HepG2 (cell line): ENCODE measurements at regions not wholly inside any gene's neighbourhood (a gene's known extent, or its start where the extent isn't known, plus 50 kb on each side); places are given as distances from the start of the nearest gene placed in this dataset.

Source experiments
- AGO2 ChIP-seq: fragments of 200-400 bp; formaldehyde crosslinking; optimal IDR thresholded peaks from 2 replicates; pipeline ENCODE3; 2017; ENCODE audit warnings: mild to moderate bottlenecking, low read depth, low read length, moderate library complexity
- BCL6 ChIP-seq: IDR thresholded peaks from 2 replicates; pipeline ENCODE4 v1.6.1; 2016; ENCODE audit warnings: missing genetic modification reagents, missing compliant biosample characterization
- CHD4 ChIP-seq: fragments of 200-600 bp; sonication (generic); IDR thresholded peaks from 2 replicates; pipeline ENCODE4 v1.7.0; 2017; ENCODE audit warnings: mild to moderate bottlenecking, low read length, borderline replicate concordance
- DPF2 ChIP-seq: sonication (generic); formaldehyde crosslinking; IDR thresholded peaks from 2 replicates; pipeline ENCODE4 v1.4.0; 2020; ENCODE audit warnings: mild to moderate bottlenecking, low read depth, missing genetic modification reagents, borderline replicate concordance
- ESRRA ChIP-seq: sonication (generic); formaldehyde crosslinking; IDR thresholded peaks from 2 replicates; pipeline ENCODE4 v1.5.1; 2020; ENCODE audit warnings: mild to moderate bottlenecking, low read depth, missing genetic modification reagents
- FOXP4 ChIP-seq: sonication (generic); formaldehyde crosslinking; IDR thresholded peaks from 2 replicates; pipeline ENCODE4 v1.4.0; 2020; ENCODE audit warnings: missing genetic modification reagents
- HNRNPLL ChIP-seq: fragments of 200-400 bp; formaldehyde crosslinking; IDR thresholded peaks from 2 replicates; pipeline ENCODE4 v1.6.1; 2017; ENCODE audit warnings: mild to moderate bottlenecking, low read depth, low read length; ENCODE audit not compliant: poor library complexity, severe bottlenecking
- KDM1A ChIP-seq: IDR thresholded peaks from 2 replicates; pipeline ENCODE4 v1.6.1; 2016; ENCODE audit warnings: missing compliant biosample characterization
- KLF13 ChIP-seq: sonication (generic); formaldehyde crosslinking; IDR thresholded peaks from 2 replicates; pipeline ENCODE4 v1.4.0; 2020; ENCODE audit warnings: mild to moderate bottlenecking, missing genetic modification reagents
- NFYB ChIP-seq: sonication (generic); formaldehyde crosslinking; IDR thresholded peaks from 2 replicates; pipeline ENCODE4 v1.4.0; 2020; ENCODE audit warnings: missing genetic modification reagents
- RBFOX2 ChIP-seq: fragments of 200-400 bp; formaldehyde crosslinking; IDR thresholded peaks from 2 replicates; pipeline ENCODE4 v1.6.1; 2017; ENCODE audit warnings: low read depth, mild to moderate bottlenecking, low read length
- ZNF558 ChIP-seq: sonication (generic); formaldehyde crosslinking; IDR thresholded peaks from 2 replicates; pipeline ENCODE4 v1.9.0; 2022; ENCODE audit warnings: mild to moderate bottlenecking, missing genetic modification reagents, borderline replicate concordance
- ZNF749 ChIP-seq: sonication (generic); formaldehyde crosslinking; IDR thresholded peaks from 2 replicates; pipeline ENCODE4 v1.8.0; 2022; ENCODE audit warnings: mild to moderate bottlenecking, missing genetic modification reagents, moderate library complexity, borderline replicate concordance
- ZNF891 ChIP-seq: sonication (generic); formaldehyde crosslinking; IDR thresholded peaks from 2 replicates; pipeline ENCODE4 v1.5.0; 2020; ENCODE audit warnings: mild to moderate bottlenecking, missing genetic modification reagents
- TF ChIP-seq, protein P1 (sequence below): sonication (generic); formaldehyde crosslinking; conservative IDR thresholded peaks from 2 replicates; pipeline ENCODE4 v1.4.0; 2020; ENCODE audit warnings: missing genetic modification reagents
- TF ChIP-seq, protein P2 (sequence below): sonication (generic); formaldehyde crosslinking; IDR thresholded peaks from 2 replicates; pipeline ENCODE4 v1.4.0; 2020; ENCODE audit warnings: missing genetic modification reagents, mild to moderate bottlenecking, borderline replicate concordance
- TF ChIP-seq, protein P3 (sequence below): sonication (generic); formaldehyde crosslinking; IDR thresholded peaks from 2 replicates; pipeline ENCODE4 v1.4.0; 2020; ENCODE audit warnings: mild to moderate bottlenecking, missing genetic modification reagents
- TF ChIP-seq, protein P4 (sequence below): IDR thresholded peaks from 2 replicates; pipeline ENCODE4 v1.6.1; 2016
- TF ChIP-seq, protein P5 (sequence below): IDR thresholded peaks from 2 replicates; pipeline ENCODE4 v1.6.1; 2016; ENCODE audit warnings: missing genetic modification reagents, missing compliant biosample characterization

DNA sequence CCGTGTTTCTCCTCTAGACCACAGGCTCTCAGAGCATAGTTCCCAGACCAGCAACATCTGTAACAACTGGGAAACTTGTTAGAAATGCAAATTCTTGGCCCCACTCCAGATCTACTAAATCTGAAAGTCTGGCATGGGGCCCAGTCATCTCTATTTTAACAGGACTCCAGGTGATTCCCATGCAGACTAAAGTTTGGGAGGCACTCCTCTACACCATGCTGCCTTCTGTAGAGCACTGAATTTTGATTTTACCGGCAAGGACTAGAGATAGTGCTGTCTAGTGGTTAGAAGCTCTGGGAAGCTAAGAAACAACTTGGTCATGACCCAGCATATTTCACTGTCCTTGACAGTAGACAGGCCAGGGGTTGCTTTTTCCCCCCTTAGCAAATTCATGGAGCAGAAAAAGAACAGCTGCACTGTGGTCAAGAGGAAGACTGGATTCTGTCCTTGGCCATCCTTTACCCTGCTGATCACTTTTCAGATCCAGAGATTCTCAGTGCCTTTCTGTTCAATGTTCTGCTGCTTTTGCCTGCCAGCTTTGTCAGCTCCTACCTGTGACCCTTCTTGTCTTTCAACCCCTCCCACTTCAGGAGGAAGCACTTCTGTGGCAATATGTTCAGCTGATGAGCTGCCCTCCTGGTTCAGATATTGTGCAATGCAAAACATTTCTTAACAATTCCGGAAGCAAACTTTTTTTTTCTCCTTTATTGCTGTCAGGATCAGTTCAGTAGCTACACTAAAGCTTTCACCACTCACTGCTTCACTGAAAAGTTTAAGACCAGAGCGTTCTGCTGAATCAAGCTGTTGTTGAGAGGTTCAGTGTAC lies 133.8 kb upstream of the NUDT4 start (continued):
- TF ChIP-seq, protein P1, sequence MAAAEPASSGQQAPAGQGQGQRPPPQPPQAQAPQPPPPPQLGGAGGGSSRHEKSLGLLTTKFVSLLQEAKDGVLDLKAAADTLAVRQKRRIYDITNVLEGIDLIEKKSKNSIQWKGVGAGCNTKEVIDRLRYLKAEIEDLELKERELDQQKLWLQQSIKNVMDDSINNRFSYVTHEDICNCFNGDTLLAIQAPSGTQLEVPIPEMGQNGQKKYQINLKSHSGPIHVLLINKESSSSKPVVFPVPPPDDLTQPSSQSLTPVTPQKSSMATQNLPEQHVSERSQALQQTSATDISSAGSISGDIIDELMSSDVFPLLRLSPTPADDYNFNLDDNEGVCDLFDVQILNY: no peak
- TF ChIP-seq CHD4: no peak; the same call in 1 of the 2 replicates
- 0 out of 2 replicates have a peak, but pooled peaks have one; percentile 53 for TF ChIP-seq DPF2 (CRISPR knock-in tag)
- no peak for TF ChIP-seq ZNF891 (CRISPR knock-in tag)
- TF ChIP-seq KLF13 (CRISPR knock-in tag): no peak
- TF ChIP-seq, protein P2, sequence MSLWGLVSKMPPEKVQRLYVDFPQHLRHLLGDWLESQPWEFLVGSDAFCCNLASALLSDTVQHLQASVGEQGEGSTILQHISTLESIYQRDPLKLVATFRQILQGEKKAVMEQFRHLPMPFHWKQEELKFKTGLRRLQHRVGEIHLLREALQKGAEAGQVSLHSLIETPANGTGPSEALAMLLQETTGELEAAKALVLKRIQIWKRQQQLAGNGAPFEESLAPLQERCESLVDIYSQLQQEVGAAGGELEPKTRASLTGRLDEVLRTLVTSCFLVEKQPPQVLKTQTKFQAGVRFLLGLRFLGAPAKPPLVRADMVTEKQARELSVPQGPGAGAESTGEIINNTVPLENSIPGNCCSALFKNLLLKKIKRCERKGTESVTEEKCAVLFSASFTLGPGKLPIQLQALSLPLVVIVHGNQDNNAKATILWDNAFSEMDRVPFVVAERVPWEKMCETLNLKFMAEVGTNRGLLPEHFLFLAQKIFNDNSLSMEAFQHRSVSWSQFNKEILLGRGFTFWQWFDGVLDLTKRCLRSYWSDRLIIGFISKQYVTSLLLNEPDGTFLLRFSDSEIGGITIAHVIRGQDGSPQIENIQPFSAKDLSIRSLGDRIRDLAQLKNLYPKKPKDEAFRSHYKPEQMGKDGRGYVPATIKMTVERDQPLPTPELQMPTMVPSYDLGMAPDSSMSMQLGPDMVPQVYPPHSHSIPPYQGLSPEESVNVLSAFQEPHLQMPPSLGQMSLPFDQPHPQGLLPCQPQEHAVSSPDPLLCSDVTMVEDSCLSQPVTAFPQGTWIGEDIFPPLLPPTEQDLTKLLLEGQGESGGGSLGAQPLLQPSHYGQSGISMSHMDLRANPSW (CRISPR knock-in tag): no peak
- no peak for TF ChIP-seq ESRRA (CRISPR knock-in tag)
- no peak for TF ChIP-seq ZNF749
- 0 out of 2 replicates have a peak, but pooled peaks have one; percentile 39 for TF ChIP-seq KDM1A (CRISPR knock-in tag)
- TF ChIP-seq BCL6 (CRISPR knock-in tag): peak; percentile 75
- TF ChIP-seq HNRNPLL: no peak
- TF ChIP-seq, protein P3, sequence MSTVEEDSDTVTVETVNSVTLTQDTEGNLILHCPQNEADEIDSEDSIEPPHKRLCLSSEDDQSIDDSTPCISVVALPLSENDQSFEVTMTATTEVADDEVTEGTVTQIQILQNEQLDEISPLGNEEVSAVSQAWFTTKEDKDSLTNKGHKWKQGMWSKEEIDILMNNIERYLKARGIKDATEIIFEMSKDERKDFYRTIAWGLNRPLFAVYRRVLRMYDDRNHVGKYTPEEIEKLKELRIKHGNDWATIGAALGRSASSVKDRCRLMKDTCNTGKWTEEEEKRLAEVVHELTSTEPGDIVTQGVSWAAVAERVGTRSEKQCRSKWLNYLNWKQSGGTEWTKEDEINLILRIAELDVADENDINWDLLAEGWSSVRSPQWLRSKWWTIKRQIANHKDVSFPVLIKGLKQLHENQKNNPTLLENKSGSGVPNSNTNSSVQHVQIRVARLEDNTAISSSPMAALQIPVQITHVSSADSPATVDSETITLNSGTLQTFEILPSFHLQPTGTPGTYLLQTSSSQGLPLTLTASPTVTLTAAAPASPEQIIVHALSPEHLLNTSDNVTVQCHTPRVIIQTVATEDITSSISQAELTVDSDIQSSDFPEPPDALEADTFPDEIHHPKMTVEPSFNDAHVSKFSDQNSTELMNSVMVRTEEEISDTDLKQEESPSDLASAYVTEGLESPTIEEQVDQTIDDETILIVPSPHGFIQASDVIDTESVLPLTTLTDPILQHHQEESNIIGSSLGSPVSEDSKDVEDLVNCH: no peak
- TF ChIP-seq, protein P4, sequence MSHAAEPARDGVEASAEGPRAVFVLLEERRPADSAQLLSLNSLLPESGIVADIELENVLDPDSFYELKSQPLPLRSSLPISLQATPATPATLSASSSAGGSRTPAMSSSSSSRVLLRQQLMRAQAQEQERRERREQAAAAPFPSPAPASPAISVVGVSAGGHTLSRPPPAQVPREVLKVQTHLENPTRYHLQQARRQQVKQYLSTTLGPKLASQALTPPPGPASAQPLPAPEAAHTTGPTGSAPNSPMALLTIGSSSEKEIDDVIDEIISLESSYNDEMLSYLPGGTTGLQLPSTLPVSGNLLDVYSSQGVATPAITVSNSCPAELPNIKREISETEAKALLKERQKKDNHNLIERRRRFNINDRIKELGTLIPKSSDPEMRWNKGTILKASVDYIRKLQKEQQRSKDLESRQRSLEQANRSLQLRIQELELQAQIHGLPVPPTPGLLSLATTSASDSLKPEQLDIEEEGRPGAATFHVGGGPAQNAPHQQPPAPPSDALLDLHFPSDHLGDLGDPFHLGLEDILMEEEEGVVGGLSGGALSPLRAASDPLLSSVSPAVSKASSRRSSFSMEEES (CRISPR knock-in tag): peak; percentile 96
- no peak for TF ChIP-seq ZNF558 (CRISPR knock-in tag)
- no peak for TF ChIP-seq AGO2
- TF ChIP-seq FOXP4 (CRISPR knock-in tag): peak; percentile 78
- TF ChIP-seq NFYB: no peak
- TF ChIP-seq RBFOX2: no peak
- TF ChIP-seq, protein P5, sequence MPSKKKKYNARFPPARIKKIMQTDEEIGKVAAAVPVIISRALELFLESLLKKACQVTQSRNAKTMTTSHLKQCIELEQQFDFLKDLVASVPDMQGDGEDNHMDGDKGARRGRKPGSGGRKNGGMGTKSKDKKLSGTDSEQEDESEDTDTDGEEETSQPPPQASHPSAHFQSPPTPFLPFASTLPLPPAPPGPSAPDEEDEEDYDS (CRISPR knock-in tag): 0 out of 2 replicates have a peak, but pooled peaks have one; percentile 36
